Activated CD4-positive, alpha-beta T cell treated with anti-CD3 and anti-CD28 coated beads for 36 hours (primary cell): ENCODE measurements at regions not wholly inside any gene's neighbourhood (a gene's known extent, or its start where the extent isn't known, plus 50 kb on each side); places are given as distances from the start of the nearest gene placed in this dataset.
A peak's percentile ranks its signal among the peaks of the same experiment; 100 is the strongest.
"Not testable (repeated sequence)": the region's sequence is repeated elsewhere in the genome, so short reads cannot be mapped to it uniquely, and the experiment has no call there.

Experiments
- ATAC-seq: fragments of 200-7000 bp; cut with Tn5 transposase; one replicate; pipeline ENCODE4 v1.10.0; 2021; ENCODE audit warnings: mild to moderate bottlenecking, moderate library complexity
- CTCF ChIA-PET: fragments of 350-600 bp; sonication (Branson Sonifier 250); formaldehyde crosslinking; loops from one replicate; lab custom pipeline; 2021; ENCODE audit warnings: antibody characterized with exemption; lab: Charles Lee
- POLR2A ChIA-PET: fragments of 350-600 bp; sonication (Branson Sonifier 250); formaldehyde crosslinking; loops from one replicate; lab custom pipeline; 2021; ENCODE audit warnings: antibody characterized with exemption, inconsistent platforms; lab: Charles Lee
- DNase-seq: peaks from one replicate; pipeline ENCODE4 v3.0.0-alpha.2; 2020
- H3K27ac Mint-ChIP-seq: one replicate; pipeline ENCODE4 v1.8.0; 2021; ENCODE audit warnings: mixed read lengths
- H3K27me3 Mint-ChIP-seq: one replicate; pipeline ENCODE4 v1.8.0; 2021; ENCODE audit warnings: mixed read lengths
- H3K36me3 Mint-ChIP-seq: one replicate; pipeline ENCODE4 v1.8.0; 2021; ENCODE audit warnings: low read depth, mixed read lengths
- H3K4me1 Mint-ChIP-seq: one replicate; pipeline ENCODE4 v1.8.0; 2021; ENCODE audit warnings: mixed read lengths
- H3K4me3 Mint-ChIP-seq: one replicate; pipeline ENCODE4 v1.8.0; 2021; ENCODE audit warnings: mild to moderate bottlenecking, moderate library complexity, mixed read lengths
- H3K9me3 Mint-ChIP-seq: one replicate; pipeline ENCODE4 v1.8.0; 2021; ENCODE audit warnings: low read depth, mixed read lengths
- intact Hi-C, 2 experiments: fragments of 100-400 bp; cut with DNase I in 1 of 2; cut with micrococcal nuclease in 1 of 2; formaldehyde crosslinking; loops; one replicate each; pipeline versions ENCODE4 v1.14.2 to v1.15.1; 2022 to 2024; cut with DNase I, micrococcal nuclease

- H3K36me3 Mint-ChIP-seq, H3K4me1 Mint-ChIP-seq, ATAC-seq, H3K9me3 Mint-ChIP-seq, CTCF ChIA-PET, intact Hi-C loops, DNase-seq, H3K27me3 Mint-ChIP-seq, POLR2A ChIA-PET, H3K4me3 Mint-ChIP-seq, H3K27ac Mint-ChIP-seq: not testable (repeated sequence)
These were observed 105.8 kb upstream of the PLEKHM1 start for GRCh38 chr17:45596347-45596746.

GRCh38 chr17:45600052-45601012 lies 109.8 kb upstream of the PLEKHM1 start:
- H3K27me3 Mint-ChIP-seq, CTCF ChIA-PET, H3K36me3 Mint-ChIP-seq, H3K4me1 Mint-ChIP-seq, H3K4me3 Mint-ChIP-seq, intact Hi-C loops, POLR2A ChIA-PET, H3K27ac Mint-ChIP-seq, H3K9me3 Mint-ChIP-seq: not testable (repeated sequence)
- ATAC-seq (peak; percentile 51), DNase-seq (peak; percentile 11)

- DNase-seq, H3K4me3 Mint-ChIP-seq, CTCF ChIA-PET, POLR2A ChIA-PET, H3K27me3 Mint-ChIP-seq, ATAC-seq, H3K36me3 Mint-ChIP-seq, H3K27ac Mint-ChIP-seq, H3K9me3 Mint-ChIP-seq, H3K4me1 Mint-ChIP-seq, intact Hi-C loops: not testable (repeated sequence)
These were observed 110.5 kb upstream of the PLEKHM1 start for GRCh38 chr17:45601013-45601412.

- ATAC-seq, CTCF ChIA-PET, POLR2A ChIA-PET, H3K4me3 Mint-ChIP-seq, H3K27ac Mint-ChIP-seq, H3K27me3 Mint-ChIP-seq, intact Hi-C loops, H3K4me1 Mint-ChIP-seq, H3K9me3 Mint-ChIP-seq, H3K36me3 Mint-ChIP-seq, DNase-seq: not testable (repeated sequence)
These were observed 111.4 kb upstream of the PLEKHM1 start for GRCh38 chr17:45601605-45602539.

- intact Hi-C loops, H3K4me3 Mint-ChIP-seq, CTCF ChIA-PET, ATAC-seq, H3K36me3 Mint-ChIP-seq, H3K4me1 Mint-ChIP-seq, POLR2A ChIA-PET, H3K9me3 Mint-ChIP-seq, DNase-seq, H3K27me3 Mint-ChIP-seq, H3K27ac Mint-ChIP-seq: not testable (repeated sequence)
These were observed 115.2 kb upstream of the PLEKHM1 start for GRCh38 chr17:45605751-45606150.

- POLR2A ChIA-PET, H3K9me3 Mint-ChIP-seq, CTCF ChIA-PET, H3K27me3 Mint-ChIP-seq, H3K36me3 Mint-ChIP-seq, intact Hi-C loops, H3K4me1 Mint-ChIP-seq: not testable (repeated sequence)
- H3K27ac Mint-ChIP-seq: peak overlapping the region; percentile 68
- peak; percentile 91 for DNase-seq
- peak; percentile 100 for ATAC-seq
- H3K4me3 Mint-ChIP-seq: peak overlapping the region; percentile 76
These were observed 129.5 kb upstream of the PLEKHM1 start for GRCh38 chr17:45619984-45620405.

- H3K4me3 Mint-ChIP-seq: peak overlapping the region; percentile 76
- H3K27ac Mint-ChIP-seq, intact Hi-C loops, CTCF ChIA-PET, POLR2A ChIA-PET, H3K27me3 Mint-ChIP-seq, H3K9me3 Mint-ChIP-seq, DNase-seq, H3K36me3 Mint-ChIP-seq, H3K4me1 Mint-ChIP-seq: not testable (repeated sequence)
- peak; percentile 33 for ATAC-seq
These were observed 129.9 kb upstream of the PLEKHM1 start for GRCh38 chr17:45620468-45620867.

GRCh38 chr17:45621087-45621486 lies 130.6 kb upstream of the PLEKHM1 start:
- H3K4me1 Mint-ChIP-seq, CTCF ChIA-PET, DNase-seq, POLR2A ChIA-PET, H3K9me3 Mint-ChIP-seq, H3K27ac Mint-ChIP-seq, H3K36me3 Mint-ChIP-seq, ATAC-seq, H3K4me3 Mint-ChIP-seq, H3K27me3 Mint-ChIP-seq, intact Hi-C loops: not testable (repeated sequence)

GRCh38 chr17:45622295-45622694 lies 131.8 kb upstream of the PLEKHM1 start:
- H3K36me3 Mint-ChIP-seq, intact Hi-C loops, H3K9me3 Mint-ChIP-seq, H3K27ac Mint-ChIP-seq, POLR2A ChIA-PET, CTCF ChIA-PET, DNase-seq, H3K27me3 Mint-ChIP-seq, H3K4me3 Mint-ChIP-seq, H3K4me1 Mint-ChIP-seq: not testable (repeated sequence)
- ATAC-seq: peak; percentile 16

- intact Hi-C loops: no loop called here
- H3K9me3 Mint-ChIP-seq: no peaks in the 10 kb centered on the region
- DNase-seq (no peak), ATAC-seq (no peak)
- H3K4me3 Mint-ChIP-seq: no peak overlapping the region
- no peaks in the 10 kb centered on the region for H3K27me3 Mint-ChIP-seq
- peaks cover 22% of the 10 kb centered on the region for H3K36me3 Mint-ChIP-seq
- ChIA-PET CTCF (interaction anchor here (0.6 kb wide), 1 partner anchor 435 kb away, joined by 3 read pairs; no protein-coding TSS in a partner anchor), POLR2A (no interaction called here)
- no peaks in the 10 kb centered on the region for H3K4me1 Mint-ChIP-seq
- H3K27ac Mint-ChIP-seq: no peak overlapping the region
These were observed 137.5 kb upstream of the PLEKHM1 start for GRCh38 chr17:45628019-45628418.

- ATAC-seq: no peak
- no peaks in the 10 kb centered on the region for H3K27me3 Mint-ChIP-seq
- H3K27ac Mint-ChIP-seq: no peak overlapping the region
- intact Hi-C loops: no loop called here
- H3K4me3 Mint-ChIP-seq: no peak overlapping the region
- no peak for DNase-seq
- ChIA-PET POLR2A (no interaction called here), CTCF (no interaction called here)
- H3K4me1 Mint-ChIP-seq: no peaks in the 10 kb centered on the region
- peaks cover 22% of the 10 kb centered on the region for H3K36me3 Mint-ChIP-seq
- no peaks in the 10 kb centered on the region for H3K9me3 Mint-ChIP-seq
These were observed 141.4 kb upstream of the PLEKHM1 start for GRCh38 chr17:45631941-45632340.
